ENCODE measurements at regions not wholly inside any gene's neighbourhood (a gene's known extent, or its start where the extent isn't known, plus 50 kb on each side); places are given as distances from the start of the nearest gene placed in this dataset.

DNA sequence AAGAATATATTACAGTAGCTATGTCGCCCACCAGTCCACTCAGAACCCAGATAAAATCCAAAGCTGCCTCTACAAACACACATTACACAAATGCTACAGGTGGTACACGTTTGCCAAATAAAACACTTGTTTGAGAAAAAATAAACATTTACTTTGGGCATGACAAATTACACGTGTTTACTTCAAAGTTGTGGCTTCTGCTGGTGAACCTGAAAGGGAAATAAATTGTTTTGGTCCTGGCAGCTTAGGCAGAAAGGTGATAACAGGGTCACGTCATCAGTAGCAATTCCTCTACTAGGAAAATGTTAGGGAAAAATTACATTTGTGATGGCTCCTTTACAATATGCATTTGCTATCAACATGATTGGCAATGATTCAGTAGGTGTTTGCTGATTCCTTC, 497.3 kb upstream of the WWC1 start:
- H3K9me3 ChIP-seq (ENCODE audit: low read length): no peaks in the 10 kb centered on the region
- H3K79me2 ChIP-seq (ENCODE audit: insufficient read depth, low read depth, low read length): no peaks in the 10 kb centered on the region
- BruUV-seq (replicated peaks): no TSS peak
- ChIA-PET CTCF (ENCODE audit: unreplicated experiment) (no interaction called here), POLR2A (no interaction called here)
- no peak for DNase-seq (ENCODE audit: low spot score)
- no peaks in the 10 kb centered on the region for H4K20me1 ChIP-seq (ENCODE audit: insufficient read depth, low read length)
- H3K4me1 ChIP-seq (ENCODE audit: insufficient read depth, low read length, poor library complexity, severe bottlenecking): no peaks in the 10 kb centered on the region
- intact Hi-C loops (cut with micrococcal nuclease; ENCODE audit: unreplicated experiment): no loop called here
- no peaks in the 10 kb centered on the region for H3K9me2 ChIP-seq (ENCODE audit: insufficient read depth, low read length)
- no peak overlapping the region for H3K4me3 ChIP-seq (ENCODE audit: low read depth, low read length, poor library complexity, severe bottlenecking)
- H3K4me2 ChIP-seq (ENCODE audit: low read length): no peak overlapping the region
- no peak overlapping the region for H2AFZ ChIP-seq (ENCODE audit: low read length)
- no peaks in the 10 kb centered on the region for H3K36me3 ChIP-seq (ENCODE audit: insufficient read depth, low read length)
- TF ChIP-seq, protein P1, sequence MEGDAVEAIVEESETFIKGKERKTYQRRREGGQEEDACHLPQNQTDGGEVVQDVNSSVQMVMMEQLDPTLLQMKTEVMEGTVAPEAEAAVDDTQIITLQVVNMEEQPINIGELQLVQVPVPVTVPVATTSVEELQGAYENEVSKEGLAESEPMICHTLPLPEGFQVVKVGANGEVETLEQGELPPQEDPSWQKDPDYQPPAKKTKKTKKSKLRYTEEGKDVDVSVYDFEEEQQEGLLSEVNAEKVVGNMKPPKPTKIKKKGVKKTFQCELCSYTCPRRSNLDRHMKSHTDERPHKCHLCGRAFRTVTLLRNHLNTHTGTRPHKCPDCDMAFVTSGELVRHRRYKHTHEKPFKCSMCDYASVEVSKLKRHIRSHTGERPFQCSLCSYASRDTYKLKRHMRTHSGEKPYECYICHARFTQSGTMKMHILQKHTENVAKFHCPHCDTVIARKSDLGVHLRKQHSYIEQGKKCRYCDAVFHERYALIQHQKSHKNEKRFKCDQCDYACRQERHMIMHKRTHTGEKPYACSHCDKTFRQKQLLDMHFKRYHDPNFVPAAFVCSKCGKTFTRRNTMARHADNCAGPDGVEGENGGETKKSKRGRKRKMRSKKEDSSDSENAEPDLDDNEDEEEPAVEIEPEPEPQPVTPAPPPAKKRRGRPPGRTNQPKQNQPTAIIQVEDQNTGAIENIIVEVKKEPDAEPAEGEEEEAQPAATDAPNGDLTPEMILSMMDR (conservative IDR thresholded peaks at IDR 0.05; ENCODE audit: low read length): no peak
- no peak for TF ChIP-seq EZH2phosphoT487 (IDR thresholded peaks at IDR 0.05; ENCODE audit: borderline replicate concordance, low read depth, low read length)
- no peak overlapping the region for H3K27ac ChIP-seq (ENCODE audit: low read depth, low read length, poor library complexity, severe bottlenecking)

DNA sequence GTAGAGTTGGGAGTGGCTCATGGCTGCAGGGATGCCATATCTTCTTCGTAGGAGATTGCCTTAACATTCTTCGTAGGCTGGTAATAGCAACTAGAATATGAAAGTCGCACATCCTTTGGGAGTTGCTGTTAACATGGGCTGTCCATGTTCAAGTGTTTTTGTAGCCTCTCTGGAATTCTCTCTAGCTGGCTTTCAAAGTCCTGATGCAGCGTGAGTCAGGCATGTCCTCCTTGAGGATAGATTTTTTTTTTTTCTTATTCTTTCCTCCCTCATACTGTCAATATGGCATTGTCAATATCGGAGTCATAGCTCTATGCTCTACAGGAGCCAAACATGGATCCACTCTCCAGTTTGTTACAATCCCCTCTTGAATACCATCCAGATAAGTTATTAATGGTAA, 494.8 kb upstream of the WWC1 start:
- Histone ChIP-seq H3K4me1 (ENCODE audit: insufficient read depth, low read length, poor library complexity, severe bottlenecking) (no peaks in the 10 kb centered on the region), H3K9me2 (ENCODE audit: insufficient read depth, low read length) (no peaks in the 10 kb centered on the region), H3K9me3 (ENCODE audit: low read length) (no peaks in the 10 kb centered on the region), H3K27ac (ENCODE audit: low read depth, low read length, poor library complexity, severe bottlenecking) (no peak overlapping the region), H4K20me1 (ENCODE audit: insufficient read depth, low read length) (no peaks in the 10 kb centered on the region), H2AFZ (ENCODE audit: low read length) (no peak overlapping the region), H3K4me2 (ENCODE audit: low read length) (no peak overlapping the region), H3K79me2 (ENCODE audit: insufficient read depth, low read depth, low read length) (no peaks in the 10 kb centered on the region), H3K4me3 (ENCODE audit: low read depth, low read length, poor library complexity, severe bottlenecking) (no peak overlapping the region), H3K36me3 (ENCODE audit: insufficient read depth, low read length) (no peaks in the 10 kb centered on the region)
- CTCF ChIA-PET (ENCODE audit: unreplicated experiment): no interaction called here
- no peak for DNase-seq (ENCODE audit: low spot score)
- BruUV-seq (replicated peaks): no TSS peak
- intact Hi-C loops (cut with micrococcal nuclease; ENCODE audit: unreplicated experiment): no loop called here
- TF ChIP-seq, protein P1 (conservative IDR thresholded peaks at IDR 0.05; ENCODE audit: low read length): no peak
- TF ChIP-seq EZH2phosphoT487 (IDR thresholded peaks at IDR 0.05; ENCODE audit: borderline replicate concordance, low read depth, low read length): no peak
- POLR2A ChIA-PET: interaction anchor here (0.7 kb wide), 1 partner anchor 22 kb away, joined by 4 read pairs; no protein-coding TSS in a partner anchor

GRCh38 chr5:167797933-167798332, 493.5 kb upstream of the WWC1 start:
- H3K27ac ChIP-seq (ENCODE audit: low read depth, low read length, poor library complexity, severe bottlenecking): no peak overlapping the region
- no peaks in the 10 kb centered on the region for H3K4me1 ChIP-seq (ENCODE audit: insufficient read depth, low read length, poor library complexity, severe bottlenecking)
- ChIA-PET CTCF (ENCODE audit: unreplicated experiment) (no interaction called here), POLR2A (interaction anchor here (0.7 kb wide), 1 partner anchor 679 kb away, joined by 3 read pairs; no protein-coding TSS in a partner anchor)
- H2AFZ ChIP-seq (ENCODE audit: low read length): no peak overlapping the region
- no peak for DNase-seq (ENCODE audit: low spot score)
- no peaks in the 10 kb centered on the region for H4K20me1 ChIP-seq (ENCODE audit: insufficient read depth, low read length)
- no peak for TF ChIP-seq EZH2phosphoT487 (IDR thresholded peaks at IDR 0.05; ENCODE audit: borderline replicate concordance, low read depth, low read length)
- TF ChIP-seq, protein P1 (conservative IDR thresholded peaks at IDR 0.05; ENCODE audit: low read length): no peak
- BruUV-seq (replicated peaks): no TSS peak
- H3K36me3 ChIP-seq (ENCODE audit: insufficient read depth, low read length): no peaks in the 10 kb centered on the region
- no peaks in the 10 kb centered on the region for H3K9me2 ChIP-seq (ENCODE audit: insufficient read depth, low read length)
- intact Hi-C loops (cut with micrococcal nuclease; ENCODE audit: unreplicated experiment): no loop called here
- H3K79me2 ChIP-seq (ENCODE audit: insufficient read depth, low read depth, low read length): no peaks in the 10 kb centered on the region
- no peak overlapping the region for H3K4me3 ChIP-seq (ENCODE audit: low read depth, low read length, poor library complexity, severe bottlenecking)
- no peaks in the 10 kb centered on the region for H3K9me3 ChIP-seq (ENCODE audit: low read length)
- H3K4me2 ChIP-seq (ENCODE audit: low read length): no peak overlapping the region
